GM18870 (cell line): ENCODE measurements at regions not wholly inside any gene's neighbourhood (a gene's known extent, or its start where the extent isn't known, plus 50 kb on each side); places are given as distances from the start of the nearest gene placed in this dataset.

Experiments used
- ATAC-seq: cut with Tn5 transposase; IDR thresholded peaks from one replicate; pipeline ENCODE4 v1.9.1; 2021; ENCODE audit warnings: moderate library complexity; ENCODE audit not compliant: unreplicated experiment

DNA sequence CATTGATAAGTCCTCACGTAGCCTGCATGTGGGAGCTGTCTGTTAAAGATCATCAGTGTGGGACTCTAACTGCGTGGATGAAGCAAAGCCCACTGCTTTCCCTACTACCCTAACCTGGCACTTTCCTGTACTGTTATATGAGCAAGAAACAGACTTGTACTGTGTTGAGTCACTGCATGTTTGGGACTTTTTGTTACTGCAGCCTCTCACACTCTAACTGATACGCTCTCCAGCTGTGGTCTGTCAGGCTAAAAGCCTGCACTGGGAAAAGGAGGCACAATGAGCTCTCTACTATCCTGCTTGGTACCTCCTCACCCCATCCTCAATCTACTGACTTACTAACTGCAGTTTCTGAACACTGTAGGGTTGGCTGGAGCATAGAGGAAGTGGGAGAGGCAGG is 93.7 kb upstream of the PLET1 start:
- no peak for ATAC-seq

DNA sequence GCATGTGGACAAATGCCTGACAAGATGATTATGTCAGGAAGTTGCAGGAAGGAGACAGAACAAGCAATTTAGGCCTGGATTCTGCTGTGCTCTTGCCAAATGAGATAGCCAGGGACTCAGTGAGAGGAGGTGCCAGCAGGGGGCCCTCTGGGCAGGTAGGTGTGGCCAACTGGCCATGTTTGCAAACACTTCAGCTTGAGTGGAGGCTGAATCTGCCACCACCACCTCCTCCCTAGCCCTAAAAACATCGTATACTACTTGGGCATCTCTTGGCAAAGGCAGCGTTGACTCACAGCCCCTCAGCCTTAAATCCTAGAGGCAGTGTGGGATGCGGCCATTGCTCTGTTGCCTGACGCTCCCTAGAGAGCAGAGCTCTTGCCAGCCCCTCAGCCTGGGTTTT is 95.1 kb upstream of the PLET1 start:
- ATAC-seq, result no peak

DNA sequence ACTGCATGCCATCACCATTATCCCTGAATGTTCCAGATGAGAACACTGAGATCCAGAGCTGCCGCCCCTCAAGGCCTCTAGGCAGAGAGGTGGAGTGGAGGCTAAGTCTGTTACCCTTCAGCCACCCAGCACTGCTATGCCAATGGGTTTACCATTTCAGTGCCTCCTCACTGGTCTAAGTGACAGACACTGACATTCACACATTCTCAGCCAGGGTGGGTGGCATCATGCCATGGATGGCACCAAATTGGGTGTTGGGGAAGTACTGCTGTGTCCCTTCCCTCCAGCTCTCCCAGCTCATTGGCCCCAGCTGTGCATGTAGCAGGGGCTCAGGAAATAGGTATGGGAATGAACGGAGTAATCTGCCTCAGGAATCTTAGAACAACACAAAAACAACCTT is 96.8 kb upstream of the PLET1 start:
- ATAC-seq, result no peak

DNA sequence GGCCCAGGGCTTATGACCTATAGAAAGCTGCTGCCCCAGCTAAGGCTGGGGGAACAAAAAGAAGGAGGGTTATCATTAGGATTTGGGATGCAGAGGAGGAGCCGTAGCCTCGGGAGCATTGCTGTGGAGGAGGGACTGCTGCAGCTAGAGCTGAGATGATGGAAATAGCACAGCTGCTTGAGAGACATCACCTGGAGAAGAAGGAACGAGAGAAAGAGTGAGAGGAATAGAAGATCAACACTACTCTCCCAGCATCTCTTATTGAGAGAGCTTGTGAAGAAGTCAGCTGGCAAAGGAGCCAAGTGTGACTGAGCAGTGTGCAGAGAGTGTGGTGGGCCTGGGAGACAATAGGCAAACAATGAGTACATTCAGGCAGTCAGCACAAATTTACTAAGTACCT is 100.7 kb upstream of the PLET1 start:
- no peak for ATAC-seq

DNA sequence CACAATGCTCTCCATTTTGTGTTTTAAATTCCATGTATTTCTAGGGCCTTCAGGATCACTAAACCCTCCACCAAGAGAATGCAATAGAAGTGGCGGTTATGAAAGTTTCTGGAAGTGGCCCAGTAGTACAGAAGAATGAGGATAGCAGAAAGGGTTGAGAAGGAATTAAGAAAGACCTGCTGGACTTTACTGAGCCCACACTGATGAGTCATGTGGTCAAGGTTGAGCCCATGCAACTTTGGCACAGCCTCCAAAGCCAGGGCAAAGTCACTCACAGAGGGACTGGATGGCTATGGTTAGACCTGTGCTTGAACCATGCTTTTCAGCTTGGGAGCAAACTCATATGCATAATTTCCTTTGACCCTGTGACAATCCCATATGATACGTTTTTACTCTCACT is 102.9 kb upstream of the PLET1 start:
- no peak for ATAC-seq

DNA sequence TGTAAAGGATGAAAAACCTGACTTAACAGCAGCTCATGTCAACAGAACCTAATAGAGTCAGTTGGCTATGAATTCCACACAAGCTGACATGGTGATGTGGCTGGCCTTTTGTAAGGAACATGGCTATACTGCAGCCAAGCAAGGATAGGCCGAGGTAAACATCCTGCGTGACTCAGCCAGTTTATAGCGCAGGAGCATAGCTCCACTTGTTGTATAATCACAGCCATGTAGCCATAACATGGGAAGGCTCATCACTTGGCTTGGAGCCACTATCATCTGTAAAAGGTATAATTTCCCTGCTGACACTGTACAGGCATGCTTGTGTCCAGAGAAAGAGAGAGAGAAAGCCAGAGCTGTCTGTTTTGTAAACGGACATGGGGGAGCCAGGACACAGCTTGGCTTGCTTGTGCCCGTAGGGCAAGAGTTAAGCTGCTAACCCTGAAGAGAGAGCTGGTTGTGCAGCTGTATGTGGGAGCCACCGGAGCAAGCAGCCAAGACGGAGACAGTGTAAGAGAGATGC is 104.4 kb upstream of the PLET1 start:
- no peak for ATAC-seq

DNA sequence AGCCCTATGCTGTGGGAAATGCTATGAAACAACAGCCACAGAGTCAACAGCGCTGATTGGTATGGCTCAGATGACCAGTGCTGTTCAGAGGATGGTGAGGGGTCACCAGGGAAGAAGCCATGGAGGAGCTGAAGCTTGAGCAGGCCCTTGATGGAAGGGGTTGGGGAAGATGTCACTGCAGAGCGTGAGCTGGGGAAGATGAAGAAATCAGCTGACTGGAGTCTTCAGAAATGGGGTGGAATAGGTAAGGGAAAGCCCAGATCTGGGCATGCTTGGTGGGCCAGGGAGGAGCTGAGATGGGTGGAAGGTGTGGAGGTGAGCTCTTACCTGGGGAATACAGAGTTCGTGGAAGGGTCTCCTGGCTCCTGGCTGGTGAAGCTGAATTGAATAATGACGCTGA is 105.4 kb upstream of the PLET1 start:
- no peak for ATAC-seq

DNA sequence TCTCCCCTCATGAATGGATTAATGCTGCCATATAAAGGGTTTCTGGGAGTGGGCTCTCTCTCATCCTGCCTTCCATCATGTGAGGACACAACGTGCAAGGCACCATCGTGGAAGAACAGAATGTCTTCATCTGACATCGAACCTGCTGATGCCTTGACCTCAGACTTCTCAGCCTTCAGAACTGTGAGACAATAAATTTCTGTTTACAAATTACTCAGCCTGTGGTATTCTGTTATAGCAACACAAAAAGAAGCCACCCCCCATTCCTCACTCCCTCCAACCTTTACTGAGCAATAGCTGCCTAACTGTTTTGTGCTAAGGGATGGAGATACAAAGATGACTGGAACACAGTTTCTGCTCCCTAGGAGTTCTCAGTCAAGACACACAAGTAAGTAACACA is 106.1 kb upstream of the PLET1 start:
- no peak for ATAC-seq

DNA sequence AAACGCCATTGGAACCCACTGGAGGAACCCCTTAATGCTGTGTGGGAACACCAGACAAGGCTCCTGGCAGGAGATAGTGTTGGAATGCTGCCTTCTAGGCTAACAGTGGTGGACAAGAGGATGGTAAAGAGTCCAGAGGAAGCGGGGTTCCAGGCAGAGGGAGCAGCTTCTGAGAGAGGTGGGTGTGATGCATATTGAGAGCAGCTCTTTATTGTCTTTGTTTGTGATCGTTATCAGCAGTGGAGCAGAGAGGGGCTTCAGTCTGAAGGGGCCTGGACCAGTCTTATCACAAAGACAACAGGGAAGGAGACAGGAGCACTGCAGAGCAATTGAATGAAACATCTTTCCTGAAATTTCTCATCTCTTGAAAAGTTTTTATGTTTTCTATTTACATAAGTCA is 106.8 kb upstream of the PLET1 start:
- no peak for ATAC-seq

DNA sequence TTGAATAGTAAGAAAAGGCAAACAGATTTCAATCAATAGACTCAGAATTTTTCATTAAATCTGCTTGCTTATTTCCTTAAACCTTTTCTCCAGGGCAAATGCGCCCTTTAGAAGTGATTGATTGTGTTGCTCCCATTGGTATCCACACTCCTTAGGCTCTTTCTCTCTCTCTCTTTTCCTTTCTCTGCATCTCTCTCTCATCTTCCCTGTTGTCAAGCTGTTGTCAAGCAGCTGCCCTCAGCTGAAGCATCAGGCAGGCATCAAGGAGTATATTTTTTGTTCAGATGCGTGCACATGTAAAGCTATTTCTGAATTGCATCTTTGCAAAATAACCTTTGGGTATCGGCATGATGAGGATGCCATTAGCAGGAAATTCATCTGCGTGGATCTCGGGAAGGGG is 107.2 kb upstream of the PLET1 start:
- ATAC-seq, result no peak

DNA sequence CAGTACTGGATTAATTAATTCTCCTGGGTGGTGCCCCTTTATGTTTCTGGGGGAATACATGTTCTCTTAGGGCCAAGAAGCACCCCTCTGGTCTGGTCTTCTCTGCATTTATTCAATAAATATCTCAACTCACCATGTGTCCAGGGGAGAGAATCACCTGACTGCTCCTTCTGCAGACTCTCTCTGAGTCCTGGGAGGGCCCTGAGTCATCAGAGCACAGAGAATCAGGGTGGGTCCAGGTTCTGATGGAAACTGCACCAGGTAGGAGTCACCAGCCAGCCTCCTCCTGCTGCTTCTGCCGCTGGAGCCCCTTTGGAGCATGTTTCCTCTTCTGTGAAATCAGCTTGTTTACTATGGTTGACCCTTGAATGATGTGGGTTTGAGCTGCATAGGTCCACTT is 107.7 kb upstream of the PLET1 start:
- no peak for ATAC-seq

DNA sequence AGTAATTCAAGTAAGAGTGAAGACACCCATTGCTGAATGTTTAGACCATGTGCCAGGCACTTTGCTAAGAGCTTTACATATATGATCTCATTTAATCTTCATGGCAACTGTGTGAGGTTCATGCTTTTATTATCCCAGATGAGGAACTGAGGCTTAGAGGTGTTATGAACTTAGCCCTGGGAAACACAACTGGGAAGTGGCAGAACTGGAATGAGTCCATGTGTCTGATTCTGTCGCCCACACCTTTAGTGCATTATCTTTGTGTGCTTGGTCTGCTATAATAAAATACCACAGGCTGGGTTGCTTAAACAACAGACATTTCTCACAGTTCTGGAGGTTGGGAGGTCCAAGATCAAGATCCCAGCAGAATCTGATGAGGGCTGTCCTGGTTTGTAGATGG is 108.7 kb upstream of the PLET1 start:
- ATAC-seq, result no peak

DNA sequence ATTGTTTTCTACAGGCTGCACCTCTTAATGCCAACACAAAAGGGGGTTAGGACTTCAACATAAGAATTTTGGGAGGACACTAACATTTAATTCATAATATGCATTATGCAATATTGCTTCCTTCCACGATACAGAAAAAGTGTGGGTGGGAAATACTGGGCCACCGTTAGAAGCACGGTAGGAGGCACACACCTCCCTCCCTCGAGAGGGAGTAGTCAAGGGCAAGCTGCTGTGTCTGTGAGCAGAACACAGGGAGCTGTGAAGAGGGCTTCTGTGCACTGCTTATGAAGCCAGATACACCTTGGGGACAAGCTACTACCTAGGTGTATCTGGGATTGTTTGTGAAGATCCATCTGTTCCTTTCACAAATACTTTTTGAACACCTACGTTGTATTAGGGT is 109.3 kb upstream of the PLET1 start:
- ATAC-seq, result no peak

DNA sequence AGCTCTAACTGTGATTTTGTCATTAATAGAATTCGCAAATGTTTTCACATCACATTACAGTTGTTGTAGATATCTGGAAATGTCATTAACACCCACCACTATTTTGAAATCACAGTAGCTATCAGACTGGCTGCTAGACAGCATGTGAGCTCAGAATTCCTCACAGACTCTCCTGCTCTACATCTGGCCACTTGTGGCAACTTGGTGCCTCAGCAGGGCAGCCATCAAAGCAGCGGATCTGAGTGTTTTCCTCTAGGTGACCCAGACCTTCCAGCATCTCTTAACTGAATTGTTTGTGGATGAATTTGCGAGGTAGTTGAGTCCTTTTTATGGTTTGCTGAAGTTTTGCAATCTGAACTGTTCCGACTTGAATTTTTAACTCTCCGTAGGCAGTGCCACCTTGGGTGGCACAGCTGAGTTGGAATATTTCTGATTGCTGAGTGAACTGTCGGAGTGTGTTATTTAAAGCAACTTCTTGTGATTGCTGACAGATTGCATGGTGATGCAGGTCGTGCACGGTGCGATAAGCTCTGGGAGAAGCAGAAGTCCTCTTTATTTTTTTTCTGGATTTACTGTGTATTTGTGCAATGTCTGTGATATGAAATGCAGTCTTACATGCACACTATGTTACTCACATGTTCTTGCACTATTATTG is 114.0 kb upstream of the PLET1 start:
- ATAC-seq, result no peak

DNA sequence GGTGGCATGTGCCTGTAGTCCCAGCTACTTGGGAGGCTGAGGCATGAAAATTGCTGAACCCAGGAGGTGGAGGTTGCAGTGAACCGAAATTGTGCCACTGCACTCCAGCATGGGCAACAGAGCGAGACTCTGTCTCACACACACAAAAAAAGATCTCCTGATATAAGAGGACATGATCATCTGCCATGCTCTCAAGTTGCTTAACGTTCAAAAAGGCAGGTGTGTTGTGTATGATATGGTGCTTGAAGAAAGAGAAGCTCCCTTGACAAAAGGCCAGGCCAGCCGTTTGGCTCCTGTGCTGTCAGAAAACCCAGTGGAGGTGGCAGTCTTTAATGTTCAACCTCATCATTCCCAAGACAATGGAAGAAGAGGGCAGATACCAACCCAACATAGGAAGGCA is 117.3 kb upstream of the PLET1 start:
- no peak for ATAC-seq

DNA sequence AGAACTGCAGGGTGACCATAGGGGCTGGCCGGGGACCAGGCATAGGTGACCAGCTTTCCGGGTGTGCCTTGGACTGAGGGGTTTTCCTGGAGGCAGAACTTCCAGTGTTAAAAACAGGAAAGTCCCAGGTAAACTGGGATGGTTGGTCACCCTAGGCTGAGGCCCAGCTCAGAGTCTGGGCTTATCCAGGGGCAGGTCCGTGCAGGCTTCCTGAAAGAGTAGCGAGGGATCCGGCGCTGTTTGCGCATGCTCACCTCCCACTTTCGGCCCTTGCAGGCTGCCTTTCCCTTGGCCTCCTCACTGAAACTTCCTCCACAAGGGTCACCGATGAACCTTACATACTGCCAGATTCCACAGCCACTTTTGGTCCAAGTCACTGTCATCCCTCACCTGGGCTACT is 119.8 kb upstream of the PLET1 start:
- ATAC-seq, result no peak

DNA sequence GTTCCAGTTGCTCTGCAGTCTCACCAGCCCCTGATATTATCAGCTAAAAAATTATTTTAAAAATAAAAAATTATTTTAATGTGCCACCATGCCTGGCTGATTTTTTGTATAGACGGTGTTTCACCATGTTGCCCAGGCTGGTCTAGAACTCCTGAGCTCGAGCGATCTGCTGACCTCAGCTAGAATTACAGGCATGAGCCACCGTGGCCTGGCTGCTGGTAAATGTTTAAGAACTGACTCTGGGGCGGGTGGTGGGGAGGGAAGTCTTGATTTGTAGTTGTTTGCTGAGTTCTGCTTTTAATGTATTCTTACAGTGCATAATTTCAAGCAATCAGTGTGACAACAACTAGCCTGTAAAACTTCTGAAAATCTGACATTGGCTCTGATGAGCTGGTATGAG is 120.9 kb upstream of the PLET1 start:
- no peak for ATAC-seq

DNA sequence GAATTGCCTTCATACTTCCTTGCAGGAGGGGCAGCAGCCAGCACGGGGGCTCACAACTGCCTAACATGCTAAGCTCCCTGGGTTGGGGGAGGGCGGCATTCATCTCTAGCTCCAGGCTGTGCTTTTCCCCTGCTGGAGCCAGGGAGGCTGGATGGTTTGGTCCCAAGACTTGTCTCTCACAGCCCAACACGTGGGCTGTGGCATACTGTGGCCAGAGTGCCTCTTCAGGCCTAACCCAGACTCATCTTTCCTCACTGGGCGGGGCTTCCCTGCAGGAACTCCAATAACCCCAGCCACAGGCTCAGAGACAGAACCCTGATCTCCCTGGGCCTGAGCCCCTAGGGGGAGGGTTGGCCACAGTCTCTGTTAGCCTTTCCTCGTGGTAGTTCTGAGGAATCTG is 121.9 kb upstream of the PLET1 start:
- no peak for ATAC-seq

DNA sequence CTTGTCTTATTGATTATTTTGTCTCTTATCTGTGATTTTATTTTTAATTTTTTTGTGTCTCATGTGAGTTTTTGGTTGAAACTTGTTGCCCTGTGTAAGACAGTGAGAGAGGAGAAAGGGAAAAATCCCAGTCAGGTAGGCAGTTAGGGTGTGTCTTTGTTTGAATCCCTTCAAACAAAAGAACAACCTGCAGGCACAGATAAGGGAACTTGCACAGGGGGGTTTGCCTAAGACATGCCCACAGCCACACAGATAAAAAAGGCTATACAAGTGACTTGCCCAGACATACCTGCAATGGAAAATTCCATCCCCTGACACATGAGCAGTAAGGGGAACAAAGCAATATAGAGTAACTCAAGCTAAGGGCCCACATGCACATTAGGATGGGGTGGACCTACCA is 127.8 kb upstream of the PLET1 start:
- ATAC-seq, result no peak

DNA sequence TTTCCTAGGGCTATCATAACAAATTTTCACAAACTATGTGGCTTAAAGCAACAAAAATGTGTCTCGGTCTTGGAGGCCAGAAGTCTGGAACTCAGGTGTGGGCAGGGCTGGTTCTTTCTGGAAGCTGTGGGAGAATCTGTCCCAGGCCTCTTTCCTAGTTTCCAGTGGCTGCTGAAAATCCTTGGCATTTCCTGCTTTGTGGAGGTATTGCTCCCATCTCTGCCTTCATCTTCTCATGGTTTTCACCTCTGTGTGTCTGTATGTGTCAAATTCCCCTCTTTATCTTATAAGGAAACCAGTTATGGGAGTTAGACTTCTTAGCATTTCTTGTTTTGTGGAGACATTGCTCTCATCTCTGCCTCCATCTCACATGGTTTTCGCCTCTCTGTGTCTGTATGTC is 130.4 kb upstream of the PLET1 start:
- no peak for ATAC-seq

DNA sequence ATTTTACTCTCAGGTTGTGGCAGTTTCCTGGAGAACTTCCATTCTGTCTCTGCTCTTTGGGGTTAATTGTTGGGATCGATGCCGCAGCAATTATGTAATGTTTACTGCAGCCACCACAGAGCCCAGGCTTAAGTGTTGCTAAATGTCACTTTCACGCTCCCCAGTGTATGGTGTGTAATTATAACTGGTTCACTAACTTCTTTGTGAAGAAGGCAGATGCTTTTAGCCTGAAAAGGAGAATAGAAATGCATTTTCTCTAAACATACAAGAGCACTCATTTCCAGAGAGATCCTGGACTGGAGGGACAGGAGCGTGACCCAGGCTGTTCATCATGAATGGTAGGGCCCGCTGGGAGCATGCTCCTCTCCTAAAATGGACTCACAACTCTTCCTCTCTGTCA is 132.2 kb upstream of the PLET1 start:
- ATAC-seq, result no peak

DNA sequence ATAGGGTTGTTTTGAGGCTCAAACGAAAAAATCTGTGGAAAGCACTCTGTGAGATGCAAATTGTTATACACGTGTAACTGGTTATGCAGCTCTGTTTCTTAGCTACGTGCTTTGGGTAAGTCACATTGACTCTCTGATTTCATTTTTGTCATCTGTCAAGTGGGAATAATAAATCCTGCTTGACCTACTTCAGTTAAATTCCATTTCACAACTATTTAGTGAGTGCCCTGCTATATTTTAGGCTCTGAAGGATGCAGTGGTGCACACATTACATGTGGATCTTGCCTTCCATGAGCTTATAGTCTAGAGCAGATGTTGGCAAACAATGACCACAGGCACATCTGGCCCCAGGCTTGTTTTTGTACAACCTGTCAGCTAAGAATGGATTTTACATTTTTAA is 133.6 kb upstream of the PLET1 start:
- ATAC-seq, result no peak

DNA sequence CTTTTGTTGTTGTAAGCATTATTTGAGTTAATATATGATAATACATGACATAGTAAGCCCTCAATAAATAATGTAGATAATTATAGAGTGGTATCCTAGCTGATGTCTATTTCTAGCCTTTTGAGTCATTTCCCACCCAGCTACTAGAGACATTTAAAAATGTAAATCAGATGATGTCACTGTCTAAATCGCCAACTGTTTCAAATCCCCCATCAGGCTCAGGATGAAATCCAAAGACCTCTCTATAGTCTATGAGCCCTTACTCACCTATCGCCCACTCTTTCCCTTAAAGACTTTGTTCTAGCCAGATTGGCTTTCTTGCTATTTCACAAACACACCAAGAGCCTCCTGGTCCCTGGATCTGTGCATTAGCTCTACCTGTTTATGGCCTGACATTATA is 135.4 kb upstream of the PLET1 start:
- no peak for ATAC-seq
